SU-DHL-6 (cell line): ENCODE measurements at regions not wholly inside any gene's neighbourhood (a gene's known extent, or its start where the extent isn't known, plus 50 kb on each side); places are given as distances from the start of the nearest gene placed in this dataset.

Experiments used
- EZH2phosphoT487 ChIP-seq: fragments of 200-600 bp; sonication (generic), shearing (Covaris generic); conservative IDR thresholded peaks from 2 replicates; pipeline ENCODE4 v1.6.1; 2018; ENCODE audit warnings: mild to moderate bottlenecking, antibody characterized with exemption, low read length, moderate library complexity, mixed read lengths
- TF ChIP-seq, protein P1 (sequence below): fragments of 200-600 bp; sonication (generic); IDR thresholded peaks from one replicate; pipeline ENCODE4 v1.5.1; 2017; ENCODE audit warnings: antibody characterized with exemption, mild to moderate bottlenecking, low read length, moderate library complexity; ENCODE audit not compliant: insufficient read depth, poor library complexity, severe bottlenecking

DNA sequence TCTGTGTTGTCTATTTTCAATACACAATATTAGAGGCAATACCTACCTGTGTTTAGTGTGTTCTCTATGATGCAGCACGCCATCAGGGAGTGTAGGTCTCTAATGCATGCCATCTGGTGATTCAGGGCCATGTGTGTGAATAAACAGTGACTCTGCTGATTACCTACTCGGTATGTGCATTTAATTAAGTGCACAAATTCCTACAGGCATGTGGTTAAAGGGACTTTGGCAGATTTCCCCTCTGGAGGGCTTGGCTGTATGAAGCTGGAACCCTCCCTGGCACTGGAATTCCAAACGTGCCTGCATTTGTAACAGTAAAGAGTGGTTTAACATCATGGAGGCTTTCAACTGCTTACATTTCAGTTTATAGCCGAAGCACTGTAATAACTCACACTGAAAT is 401.5 kb upstream of the SASH1 start:
- TF ChIP-seq, protein P1, sequence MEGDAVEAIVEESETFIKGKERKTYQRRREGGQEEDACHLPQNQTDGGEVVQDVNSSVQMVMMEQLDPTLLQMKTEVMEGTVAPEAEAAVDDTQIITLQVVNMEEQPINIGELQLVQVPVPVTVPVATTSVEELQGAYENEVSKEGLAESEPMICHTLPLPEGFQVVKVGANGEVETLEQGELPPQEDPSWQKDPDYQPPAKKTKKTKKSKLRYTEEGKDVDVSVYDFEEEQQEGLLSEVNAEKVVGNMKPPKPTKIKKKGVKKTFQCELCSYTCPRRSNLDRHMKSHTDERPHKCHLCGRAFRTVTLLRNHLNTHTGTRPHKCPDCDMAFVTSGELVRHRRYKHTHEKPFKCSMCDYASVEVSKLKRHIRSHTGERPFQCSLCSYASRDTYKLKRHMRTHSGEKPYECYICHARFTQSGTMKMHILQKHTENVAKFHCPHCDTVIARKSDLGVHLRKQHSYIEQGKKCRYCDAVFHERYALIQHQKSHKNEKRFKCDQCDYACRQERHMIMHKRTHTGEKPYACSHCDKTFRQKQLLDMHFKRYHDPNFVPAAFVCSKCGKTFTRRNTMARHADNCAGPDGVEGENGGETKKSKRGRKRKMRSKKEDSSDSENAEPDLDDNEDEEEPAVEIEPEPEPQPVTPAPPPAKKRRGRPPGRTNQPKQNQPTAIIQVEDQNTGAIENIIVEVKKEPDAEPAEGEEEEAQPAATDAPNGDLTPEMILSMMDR, result no peak
- TF ChIP-seq EZH2phosphoT487, result no peak
